K562 (cell line): ENCODE measurements at regions not wholly inside any gene's neighbourhood (a gene's known extent, or its start where the extent isn't known, plus 50 kb on each side); places are given as distances from the start of the nearest gene placed in this dataset.

ENCODE experiments used
- ATAC-seq: fragments of 200-7000 bp; cut with Tn5 transposase; 3 replicates; pipeline ENCODE4 v1.9.1; 2020; ENCODE audit warnings: moderate library complexity
- BruUV-seq: library from RNA; stranded (reverse); fragments of 400-500 nt; replicated peaks from 2 replicates; lab custom pipeline; 2021; lab: Mats Ljungman, UMichigan
- CTCF ChIA-PET: fragments of 300-600 bp; formaldehyde crosslinking; extraction: SDS; loops from one replicate; lab custom pipeline; 2021; ENCODE audit warnings: low intra/inter-chr PET ratio; lab: Yijun Ruan, JAX
- POLR2A ChIA-PET: fragments of 300-600, 350-650 bp; sonication (Branson Sonifier 250); formaldehyde crosslinking; extraction: SDS; loops from one replicate; lab custom pipeline; 2021; ENCODE audit warnings: antibody characterized with exemption, inconsistent platforms; lab: Yijun Ruan, JAX
- DNase-seq, 4 experiments: peaks; one replicate each; pipeline versions ENCODE4 v3.0.0 to v3.0.0-alpha.2; 2011 to 2018; ENCODE audit warnings: low spot score in 3 of 4, mixed read lengths in 3 of 4; ENCODE audit errors: extremely low read depth in 1 of 4
- FAIRE-seq: peaks from 2 replicates; lab custom pipeline; 2011; peaks lifted over from hg19 to GRCh38; lab: Jason Lieb, UNC
- H2AFZ ChIP-seq: 2 replicates; pipeline ENCODE4 v1.6.0; 2011; ENCODE audit warnings: low read depth, low read length, control low read depth, inconsistent platforms
- H3K27ac ChIP-seq: fragments of 200-600 bp; 3 replicates; pipeline ENCODE4 v1.8.0; 2011; ENCODE audit warnings: low read depth, mild to moderate bottlenecking, control low read depth, inconsistent platforms, low read length, moderate library complexity, mixed read lengths; ENCODE audit errors: extremely low read depth
- H3K27me3 ChIP-seq, 2 experiments: fragments of 300-600 bp in 1 of 2; 2 replicates in 1 of 2; 3 replicates in 1 of 2; pipeline versions ENCODE4 v1.6.0 to v1.8.0; 2011; ENCODE audit warnings: inconsistent platforms in 2 of 2, low read length in 2 of 2, mild to moderate bottlenecking in 1 of 2, mixed read lengths in 1 of 2, moderate library complexity in 1 of 2; ENCODE audit not compliant: control insufficient read depth in 2 of 2, insufficient read depth in 2 of 2
- H3K36me3 ChIP-seq: fragments of 300-600 bp; 3 replicates; pipeline ENCODE4 v1.8.0; 2011; ENCODE audit warnings: mild to moderate bottlenecking, low read length, inconsistent platforms; ENCODE audit not compliant: control insufficient read depth, insufficient read depth
- H3K4me1 ChIP-seq, 2 experiments: fragments of 200-600 bp in 1 of 2; replicated peaks in 1 of 2; 2 replicates in 1 of 2; 3 replicates in 1 of 2; pipeline versions ENCODE4 v1.5.1 to v1.8.0; 2011; ENCODE audit warnings: inconsistent platforms in 2 of 2, low read length in 2 of 2, mild to moderate bottlenecking in 1 of 2, mixed read lengths in 1 of 2, moderate library complexity in 1 of 2; ENCODE audit not compliant: control insufficient read depth in 2 of 2, insufficient read depth in 2 of 2
- H3K4me2 ChIP-seq: 2 replicates; pipeline ENCODE4 v1.6.1; 2011; ENCODE audit warnings: low read length, control low read depth, inconsistent platforms, mixed read lengths; ENCODE audit not compliant: insufficient read depth
- H3K4me3 ChIP-seq: fragments of 200-600 bp; sonication (generic), shearing (Covaris generic); 2 replicates; pipeline ENCODE4 v1.5.1; 2016; ENCODE audit warnings: control low read depth, inconsistent platforms
- H3K79me2 ChIP-seq: fragments of 200-600 bp; 3 replicates; pipeline ENCODE4 v1.8.0; 2011; ENCODE audit warnings: low read length, inconsistent platforms; ENCODE audit not compliant: control insufficient read depth, insufficient read depth
- H3K9ac ChIP-seq, 2 experiments: 2 replicates each; pipeline versions ENCODE4 v1.6.0 to v1.6.1; 2011; ENCODE audit warnings: low read depth in 2 of 2, low read length in 2 of 2, control low read depth in 1 of 2, inconsistent platforms in 1 of 2, mild to moderate bottlenecking in 1 of 2, mixed read lengths in 1 of 2; ENCODE audit not compliant: insufficient read depth in 1 of 2
- H3K9me1 ChIP-seq: one replicate; pipeline ENCODE4 v1.6.0; 2011; ENCODE audit warnings: inconsistent platforms, mild to moderate bottlenecking, low read length, moderate library complexity; ENCODE audit not compliant: control insufficient read depth, insufficient read depth
- H3K9me3 ChIP-seq: replicated peaks from 2 replicates; pipeline ENCODE4 v1.5.1; 2011; ENCODE audit warnings: low read depth, low read length, inconsistent platforms; ENCODE audit not compliant: control insufficient read depth, insufficient read depth
- H4K20me1 ChIP-seq: replicated peaks from 2 replicates; pipeline ENCODE4 v1.6.1; 2011; ENCODE audit warnings: low read length, inconsistent platforms, mixed read lengths; ENCODE audit not compliant: control insufficient read depth, insufficient read depth
- CCNT2 ChIP-seq: IDR thresholded peaks from 2 replicates; pipeline ENCODE4 v1.6.1; 2011; ENCODE audit warnings: borderline replicate concordance, low read depth, mild to moderate bottlenecking, moderate library complexity, mixed read lengths, low read length; ENCODE audit not compliant: insufficient read length; ENCODE audit errors: extremely low read depth
- ESRRA ChIP-seq: fragments of 450-650 bp; IDR thresholded peaks from 2 replicates; pipeline ENCODE4 v1.6.1; 2014; ENCODE audit warnings: low read depth, mild to moderate bottlenecking, moderate library complexity, borderline replicate concordance
- GABPB2 ChIP-seq: fragments of 250-450 bp; sonication (Bioruptor Pico); conservative IDR thresholded peaks from 2 replicates; pipeline ENCODE4 v1.5.1; 2021; ENCODE audit warnings: mild to moderate bottlenecking
- MAFG ChIP-seq: fragments of 450-650 bp; conservative IDR thresholded peaks from 2 replicates; pipeline ENCODE4 v1.6.1; 2016; ENCODE audit warnings: missing genetic modification characterization, missing compliant biosample characterization
- SAFB ChIP-seq: fragments of 200-400 bp; formaldehyde crosslinking; IDR thresholded peaks from 2 replicates; pipeline ENCODE4 v1.6.1; 2017; ENCODE audit warnings: low read depth, low read length, borderline replicate concordance
- SNRNP70 ChIP-seq: fragments of 200-400 bp; formaldehyde crosslinking; optimal IDR thresholded peaks from 2 replicates; pipeline ENCODE3; 2017; ENCODE audit warnings: low read depth, low read length
- SRSF1 ChIP-seq: fragments of 200-400 bp; formaldehyde crosslinking; IDR thresholded peaks from 2 replicates; pipeline ENCODE4 v1.6.1; 2017; ENCODE audit warnings: mild to moderate bottlenecking, low read depth, low read length, moderate library complexity
- TAF1 ChIP-seq: IDR thresholded peaks from 2 replicates; pipeline ENCODE4 v1.6.1; 2011; ENCODE audit warnings: mild to moderate bottlenecking, low read length, moderate library complexity; ENCODE audit not compliant: insufficient read depth, control insufficient read depth, severe bottlenecking; ENCODE audit errors: extremely low read depth
- ZKSCAN1 ChIP-seq: fragments of 150-350 bp; IDR thresholded peaks from 2 replicates; pipeline ENCODE4 v1.6.1; 2016; ENCODE audit warnings: low read depth, low read length
- ZNF668 ChIP-seq: fragments of 250-450 bp; sonication (Bioruptor Pico); IDR thresholded peaks from 2 replicates; pipeline ENCODE4 v1.8.0; 2022; ENCODE audit warnings: mild to moderate bottlenecking, inconsistent platforms
- WGBS: fragments of 100-300 bp; shearing (Covaris generic); methylation state at CpG from one replicate; pipeline ENCODE4 v1.1.6; 2016; ENCODE audit warnings: low coverage, mixed read lengths; ENCODE audit not compliant: insufficient coverage; ENCODE audit errors: missing lambda C conversion rate; 5-methylcytosine and 5-hydroxymethylcytosine counted together
- in situ Hi-C: fragments of 300-500 bp; cut with MboI; formaldehyde crosslinking; loops from 4 replicates; pipeline ENCODE4 v1.15.0; 2018; ENCODE audit warnings: inconsistent platforms, mixed read lengths
- intact Hi-C: fragments of 100-400 bp; cut with micrococcal nuclease; formaldehyde crosslinking; loops from 2 replicates; pipeline ENCODE4 v1.14.2; 2022
- TF ChIP-seq, protein P1 (sequence below): fragments of 250-450 bp; sonication (Bioruptor Pico); IDR thresholded peaks from 2 replicates; pipeline ENCODE4 v1.9.0; 2021; ENCODE audit warnings: mild to moderate bottlenecking
- TF ChIP-seq, protein P2 (sequence below): fragments of 150-350 bp; IDR thresholded peaks from 2 replicates; pipeline ENCODE4 v1.6.1; 2014; ENCODE audit warnings: low read depth, mild to moderate bottlenecking, low read length, borderline replicate concordance
- TF ChIP-seq, protein P3 (sequence below), 2 experiments: fragments of 450-650 bp; IDR thresholded peaks; 2 replicates each; pipeline ENCODE4 v1.6.1; 2018; ENCODE audit warnings: mild to moderate bottlenecking in 2 of 2, low read depth in 1 of 2; ENCODE audit not compliant: partially characterized antibody in 2 of 2

DNA sequence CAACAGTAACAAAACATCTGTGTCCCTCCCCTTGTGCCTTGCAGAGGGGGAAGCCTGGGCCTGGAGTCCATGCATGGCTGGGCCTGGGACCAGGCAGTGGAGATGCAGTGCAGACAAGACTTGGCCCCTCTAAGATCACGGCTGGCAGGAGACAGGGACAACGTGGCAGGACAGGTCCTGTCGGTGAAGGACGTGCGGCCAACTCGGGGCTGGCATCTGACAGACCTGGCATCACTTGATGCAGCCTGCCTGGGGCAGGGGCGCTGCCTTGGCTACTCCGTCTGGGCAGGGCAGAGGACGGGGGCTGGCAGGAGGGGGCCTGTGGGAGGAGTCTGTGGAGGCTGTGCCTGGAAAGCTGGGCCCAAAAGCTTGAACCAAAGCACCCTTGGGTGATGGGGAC is 112.1 kb downstream of the CPZ start (continued):
- no peak for TF ChIP-seq SNRNP70

DNA sequence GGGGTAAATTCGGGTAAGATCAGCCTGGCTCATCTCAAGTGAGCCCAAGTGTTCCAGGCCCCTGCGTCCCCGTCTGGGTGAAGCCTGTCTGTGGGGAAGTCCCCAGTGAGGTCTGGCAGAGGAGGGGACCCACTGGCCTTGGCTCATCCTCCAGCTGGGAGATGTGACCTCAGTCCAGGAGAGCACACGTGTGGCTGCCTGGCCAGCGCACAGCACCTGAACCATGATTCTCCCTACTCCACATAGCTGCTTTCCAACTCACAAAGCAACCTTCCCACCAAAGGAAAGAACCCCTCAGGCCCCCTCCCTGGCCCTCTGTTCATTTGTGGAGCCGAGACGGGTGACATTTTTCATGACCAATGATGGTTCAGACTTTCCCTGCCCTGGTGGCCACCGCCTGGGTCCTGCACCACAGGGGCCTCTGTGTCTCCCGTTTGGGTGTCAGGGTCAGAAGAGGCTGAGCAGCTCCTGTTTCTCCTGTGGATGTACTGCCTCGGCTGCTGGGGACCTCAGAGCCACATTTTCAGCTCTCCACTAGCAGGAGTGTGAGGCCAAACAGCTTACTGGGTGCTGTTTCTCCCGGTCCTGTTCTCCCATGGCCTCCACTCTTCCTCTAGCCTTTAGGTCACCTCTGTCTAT is 111.4 kb downstream of the CPZ start:
- Histone ChIP-seq H3K36me3 (no peaks in the 10 kb centered on the region), H3K79me2 (no peaks in the 10 kb centered on the region), H3K27me3 (peaks cover 9 to 58% of the 10 kb centered on the region in 2 experiments; a peak in 3 of 5 replicates), H3K9ac (no peak overlapping the region), H3K4me1 (peaks cover 0 to 3% of the 10 kb centered on the region in 2 experiments; a peak in 1 of 5 replicates), H3K9me1 (no peaks in the 10 kb centered on the region), H3K27ac (no peak overlapping the region), H2AFZ (no peak overlapping the region), H4K20me1 (no peaks in the 10 kb centered on the region; the same call in 1 of the 2 replicates), H3K4me2 (no peak overlapping the region), H3K9me3 (no peaks in the 10 kb centered on the region), H3K4me3 (no peak overlapping the region)
- no peak for ATAC-seq
- TF ChIP-seq SAFB (no peak), TAF1 (no peak), MAFG (tag) (no peak), SRSF1 (no peak), ZNF668 (no peak), CCNT2 (no peak), ZKSCAN1 (no peak), GABPB2 (CRISPR knock-in tag) (no peak), ESRRA (no peak)
- TF ChIP-seq, protein P1, sequence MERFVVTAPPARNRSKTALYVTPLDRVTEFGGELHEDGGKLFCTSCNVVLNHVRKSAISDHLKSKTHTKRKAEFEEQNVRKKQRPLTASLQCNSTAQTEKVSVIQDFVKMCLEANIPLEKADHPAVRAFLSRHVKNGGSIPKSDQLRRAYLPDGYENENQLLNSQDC: no peak
- TF ChIP-seq, protein P2, sequence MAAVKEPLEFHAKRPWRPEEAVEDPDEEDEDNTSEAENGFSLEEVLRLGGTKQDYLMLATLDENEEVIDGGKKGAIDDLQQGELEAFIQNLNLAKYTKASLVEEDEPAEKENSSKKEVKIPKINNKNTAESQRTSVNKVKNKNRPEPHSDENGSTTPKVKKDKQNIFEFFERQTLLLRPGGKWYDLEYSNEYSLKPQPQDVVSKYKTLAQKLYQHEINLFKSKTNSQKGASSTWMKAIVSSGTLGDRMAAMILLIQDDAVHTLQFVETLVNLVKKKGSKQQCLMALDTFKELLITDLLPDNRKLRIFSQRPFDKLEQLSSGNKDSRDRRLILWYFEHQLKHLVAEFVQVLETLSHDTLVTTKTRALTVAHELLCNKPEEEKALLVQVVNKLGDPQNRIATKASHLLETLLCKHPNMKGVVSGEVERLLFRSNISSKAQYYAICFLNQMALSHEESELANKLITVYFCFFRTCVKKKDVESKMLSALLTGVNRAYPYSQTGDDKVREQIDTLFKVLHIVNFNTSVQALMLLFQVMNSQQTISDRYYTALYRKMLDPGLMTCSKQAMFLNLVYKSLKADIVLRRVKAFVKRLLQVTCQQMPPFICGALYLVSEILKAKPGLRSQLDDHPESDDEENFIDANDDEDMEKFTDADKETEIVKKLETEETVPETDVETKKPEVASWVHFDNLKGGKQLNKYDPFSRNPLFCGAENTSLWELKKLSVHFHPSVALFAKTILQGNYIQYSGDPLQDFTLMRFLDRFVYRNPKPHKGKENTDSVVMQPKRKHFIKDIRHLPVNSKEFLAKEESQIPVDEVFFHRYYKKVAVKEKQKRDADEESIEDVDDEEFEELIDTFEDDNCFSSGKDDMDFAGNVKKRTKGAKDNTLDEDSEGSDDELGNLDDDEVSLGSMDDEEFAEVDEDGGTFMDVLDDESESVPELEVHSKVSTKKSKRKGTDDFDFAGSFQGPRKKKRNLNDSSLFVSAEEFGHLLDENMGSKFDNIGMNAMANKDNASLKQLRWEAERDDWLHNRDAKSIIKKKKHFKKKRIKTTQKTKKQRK: no peak
- TF ChIP-seq, protein P3, sequence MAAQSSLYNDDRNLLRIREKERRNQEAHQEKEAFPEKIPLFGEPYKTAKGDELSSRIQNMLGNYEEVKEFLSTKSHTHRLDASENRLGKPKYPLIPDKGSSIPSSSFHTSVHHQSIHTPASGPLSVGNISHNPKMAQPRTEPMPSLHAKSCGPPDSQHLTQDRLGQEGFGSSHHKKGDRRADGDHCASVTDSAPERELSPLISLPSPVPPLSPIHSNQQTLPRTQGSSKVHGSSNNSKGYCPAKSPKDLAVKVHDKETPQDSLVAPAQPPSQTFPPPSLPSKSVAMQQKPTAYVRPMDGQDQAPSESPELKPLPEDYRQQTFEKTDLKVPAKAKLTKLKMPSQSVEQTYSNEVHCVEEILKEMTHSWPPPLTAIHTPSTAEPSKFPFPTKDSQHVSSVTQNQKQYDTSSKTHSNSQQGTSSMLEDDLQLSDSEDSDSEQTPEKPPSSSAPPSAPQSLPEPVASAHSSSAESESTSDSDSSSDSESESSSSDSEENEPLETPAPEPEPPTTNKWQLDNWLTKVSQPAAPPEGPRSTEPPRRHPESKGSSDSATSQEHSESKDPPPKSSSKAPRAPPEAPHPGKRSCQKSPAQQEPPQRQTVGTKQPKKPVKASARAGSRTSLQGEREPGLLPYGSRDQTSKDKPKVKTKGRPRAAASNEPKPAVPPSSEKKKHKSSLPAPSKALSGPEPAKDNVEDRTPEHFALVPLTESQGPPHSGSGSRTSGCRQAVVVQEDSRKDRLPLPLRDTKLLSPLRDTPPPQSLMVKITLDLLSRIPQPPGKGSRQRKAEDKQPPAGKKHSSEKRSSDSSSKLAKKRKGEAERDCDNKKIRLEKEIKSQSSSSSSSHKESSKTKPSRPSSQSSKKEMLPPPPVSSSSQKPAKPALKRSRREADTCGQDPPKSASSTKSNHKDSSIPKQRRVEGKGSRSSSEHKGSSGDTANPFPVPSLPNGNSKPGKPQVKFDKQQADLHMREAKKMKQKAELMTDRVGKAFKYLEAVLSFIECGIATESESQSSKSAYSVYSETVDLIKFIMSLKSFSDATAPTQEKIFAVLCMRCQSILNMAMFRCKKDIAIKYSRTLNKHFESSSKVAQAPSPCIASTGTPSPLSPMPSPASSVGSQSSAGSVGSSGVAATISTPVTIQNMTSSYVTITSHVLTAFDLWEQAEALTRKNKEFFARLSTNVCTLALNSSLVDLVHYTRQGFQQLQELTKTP (IDR thresholded peaks at IDR 0.05; ENCODE audit: low read depth in 1 of 2, partially characterized antibody in 2 of 2): no peak
- no peak for DNase-seq
- ChIA-PET CTCF (no interaction called here), POLR2A (no interaction called here)
- no peak for FAIRE-seq
- WGBS: 1% methylated on average over 10 of the region's 11 CpGs
- in situ Hi-C loops: no loop called here
- intact Hi-C loops: no loop called here
- BruUV-seq: no TSS peak
